Ishikawa (cell line): ENCODE measurements at regions not wholly inside any gene's neighbourhood (a gene's known extent, or its start where the extent isn't known, plus 50 kb on each side); places are given as distances from the start of the nearest gene placed in this dataset.

Source experiments
- CEBPB ChIP-seq: IDR thresholded peaks from 2 replicates; pipeline ENCODE4 v1.6.1; 2012
- CREB1 ChIP-seq: IDR thresholded peaks from 2 replicates; pipeline ENCODE4 v1.6.1; 2012; ENCODE audit warnings: low read depth
- EGR1 ChIP-seq: IDR thresholded peaks from 2 replicates; pipeline ENCODE4 v1.6.1; 2012
- EP300 ChIP-seq: IDR thresholded peaks from 2 replicates; pipeline ENCODE4 v1.6.1; 2012; ENCODE audit warnings: borderline replicate concordance
- FOXM1 ChIP-seq: IDR thresholded peaks from 2 replicates; pipeline ENCODE4 v1.6.1; 2012; ENCODE audit warnings: low read depth, borderline replicate concordance
- MAX ChIP-seq: IDR thresholded peaks from 2 replicates; pipeline ENCODE4 v1.6.1; 2012
- NFIC ChIP-seq: IDR thresholded peaks from 2 replicates; pipeline ENCODE4 v1.6.1; 2012
- RAD21 ChIP-seq: IDR thresholded peaks from 2 replicates; pipeline ENCODE4 v1.6.1; 2012; ENCODE audit warnings: low read depth
- TAF1 ChIP-seq: IDR thresholded peaks from 2 replicates; pipeline ENCODE4 v1.6.1; 2012; ENCODE audit warnings: low read depth, mild to moderate bottlenecking
- TCF12 ChIP-seq: IDR thresholded peaks from 2 replicates; pipeline ENCODE4 v1.6.1; 2012; ENCODE audit warnings: low read depth
- TEAD4 ChIP-seq: IDR thresholded peaks from 2 replicates; pipeline ENCODE4 v1.6.1; 2012
- USF1 ChIP-seq: IDR thresholded peaks from 2 replicates; pipeline ENCODE4 v1.6.1; 2012
- YY1 ChIP-seq: IDR thresholded peaks from 2 replicates; pipeline ENCODE4 v1.6.1; 2012; ENCODE audit warnings: low read depth
- ZBTB7A ChIP-seq: IDR thresholded peaks from 2 replicates; pipeline ENCODE4 v1.6.1; 2012; ENCODE audit warnings: low read depth
- TF ChIP-seq, protein P1 (sequence below): IDR thresholded peaks from 2 replicates; pipeline ENCODE4 v1.6.1; 2012; ENCODE audit warnings: low read depth, mild to moderate bottlenecking

GRCh38 chr2:235348329-235348728 lies 145.5 kb upstream of the AGAP1 start:
- TF ChIP-seq TCF12: no peak

GRCh38 chr2:235350234-235350633 lies 143.6 kb upstream of the AGAP1 start:
- no peak for TF ChIP-seq USF1
- no peak for TF ChIP-seq RAD21
- TF ChIP-seq, protein P1, sequence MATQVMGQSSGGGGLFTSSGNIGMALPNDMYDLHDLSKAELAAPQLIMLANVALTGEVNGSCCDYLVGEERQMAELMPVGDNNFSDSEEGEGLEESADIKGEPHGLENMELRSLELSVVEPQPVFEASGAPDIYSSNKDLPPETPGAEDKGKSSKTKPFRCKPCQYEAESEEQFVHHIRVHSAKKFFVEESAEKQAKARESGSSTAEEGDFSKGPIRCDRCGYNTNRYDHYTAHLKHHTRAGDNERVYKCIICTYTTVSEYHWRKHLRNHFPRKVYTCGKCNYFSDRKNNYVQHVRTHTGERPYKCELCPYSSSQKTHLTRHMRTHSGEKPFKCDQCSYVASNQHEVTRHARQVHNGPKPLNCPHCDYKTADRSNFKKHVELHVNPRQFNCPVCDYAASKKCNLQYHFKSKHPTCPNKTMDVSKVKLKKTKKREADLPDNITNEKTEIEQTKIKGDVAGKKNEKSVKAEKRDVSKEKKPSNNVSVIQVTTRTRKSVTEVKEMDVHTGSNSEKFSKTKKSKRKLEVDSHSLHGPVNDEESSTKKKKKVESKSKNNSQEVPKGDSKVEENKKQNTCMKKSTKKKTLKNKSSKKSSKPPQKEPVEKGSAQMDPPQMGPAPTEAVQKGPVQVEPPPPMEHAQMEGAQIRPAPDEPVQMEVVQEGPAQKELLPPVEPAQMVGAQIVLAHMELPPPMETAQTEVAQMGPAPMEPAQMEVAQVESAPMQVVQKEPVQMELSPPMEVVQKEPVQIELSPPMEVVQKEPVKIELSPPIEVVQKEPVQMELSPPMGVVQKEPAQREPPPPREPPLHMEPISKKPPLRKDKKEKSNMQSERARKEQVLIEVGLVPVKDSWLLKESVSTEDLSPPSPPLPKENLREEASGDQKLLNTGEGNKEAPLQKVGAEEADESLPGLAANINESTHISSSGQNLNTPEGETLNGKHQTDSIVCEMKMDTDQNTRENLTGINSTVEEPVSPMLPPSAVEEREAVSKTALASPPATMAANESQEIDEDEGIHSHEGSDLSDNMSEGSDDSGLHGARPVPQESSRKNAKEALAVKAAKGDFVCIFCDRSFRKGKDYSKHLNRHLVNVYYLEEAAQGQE: no peak
- TF ChIP-seq YY1: no peak

DNA sequence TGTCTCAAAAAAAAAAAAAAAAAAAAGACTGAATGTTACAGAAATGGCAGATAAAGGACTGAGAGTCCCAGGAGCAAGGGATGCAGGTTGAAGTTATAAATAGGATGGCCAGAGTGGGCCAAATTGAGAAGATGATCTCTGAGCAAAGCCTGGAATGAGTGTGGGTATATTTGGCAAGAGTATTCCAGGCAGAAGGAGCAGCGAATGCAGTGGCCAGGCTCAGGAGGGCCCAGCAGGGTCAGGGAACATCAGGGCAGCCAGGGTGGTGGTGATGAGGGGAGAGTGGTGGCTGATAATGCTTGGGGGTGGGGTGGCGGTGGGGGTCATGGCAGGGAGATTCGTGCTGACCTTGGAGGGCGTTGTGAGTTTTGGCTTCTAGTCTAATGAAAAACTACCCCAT lies 141.3 kb upstream of the AGAP1 start:
- TF ChIP-seq NFIC: no peak
- no peak for TF ChIP-seq EP300
- no peak for TF ChIP-seq USF1
- TF ChIP-seq FOXM1: no peak
- no peak for TF ChIP-seq MAX
- TF ChIP-seq TAF1: no peak
- no peak for TF ChIP-seq CEBPB
- TF ChIP-seq ZBTB7A: no peak
- TF ChIP-seq CREB1: no peak
- TF ChIP-seq, protein P1: no peak

DNA sequence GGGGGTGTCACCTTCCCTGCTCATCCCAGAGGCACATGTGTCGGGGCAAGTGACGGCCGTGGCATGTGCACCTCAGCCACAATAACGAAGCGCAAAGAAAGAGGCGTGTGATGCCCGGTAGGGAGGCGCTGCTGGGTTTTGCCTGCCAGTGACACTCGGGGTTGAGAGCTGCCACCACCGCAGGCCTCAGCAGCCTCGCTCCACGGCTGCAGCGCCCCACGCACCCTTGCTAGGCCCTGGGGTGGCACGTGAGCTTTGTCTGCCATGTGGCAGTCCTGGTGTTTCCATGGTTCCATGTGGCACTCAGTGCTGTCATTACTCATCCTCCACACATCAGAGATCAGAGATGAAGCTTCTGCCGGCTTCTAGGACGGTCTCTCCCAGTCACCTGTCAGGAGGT lies 136.0 kb upstream of the AGAP1 start:
- TF ChIP-seq TEAD4 (no peak), NFIC (no peak), FOXM1 (no peak), CEBPB (no peak), MAX (no peak), TAF1 (no peak), EGR1 (no peak), USF1 (no peak), YY1 (no peak), RAD21 (no peak), CREB1 (no peak), ZBTB7A (no peak), TCF12 (no peak)
- TF ChIP-seq, protein P1: no peak

DNA sequence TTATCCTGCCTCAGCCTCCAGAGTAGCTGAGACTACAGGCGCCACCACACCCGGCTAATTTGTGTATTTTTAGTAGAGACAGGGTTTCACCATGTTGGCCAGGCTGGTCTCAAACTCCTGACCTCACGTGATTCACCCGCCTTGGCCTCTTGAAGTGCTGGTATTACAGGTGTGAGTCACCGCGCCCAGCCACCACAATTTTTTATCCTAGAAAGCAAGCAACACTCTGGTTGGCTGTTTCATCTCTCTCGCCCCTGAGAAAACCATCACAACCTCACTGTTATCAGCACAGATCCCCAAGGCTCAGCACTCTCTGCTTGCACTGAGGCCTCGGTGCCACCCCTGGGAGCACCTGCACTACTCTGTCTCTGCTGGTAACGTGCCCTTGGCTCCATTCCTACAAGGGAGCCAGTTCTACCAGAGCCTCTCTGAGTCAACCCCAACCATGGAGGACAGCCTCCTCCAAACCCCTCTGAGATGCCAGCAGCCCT lies 134.8 kb upstream of the AGAP1 start:
- TF ChIP-seq EP300 (no peak), RAD21 (no peak), FOXM1 (no peak), USF1 (no peak), ZBTB7A (no peak), TAF1 (no peak), EGR1 (no peak), MAX (no peak), TEAD4 (no peak), CEBPB (no peak), YY1 (no peak), NFIC (no peak), CREB1 (no peak)
- TF ChIP-seq, protein P1: no peak
